ENCODE measurements at regions not wholly inside any gene's neighbourhood (a gene's known extent, or its start where the extent isn't known, plus 50 kb on each side); places are given as distances from the start of the nearest gene placed in this dataset.

DNA sequence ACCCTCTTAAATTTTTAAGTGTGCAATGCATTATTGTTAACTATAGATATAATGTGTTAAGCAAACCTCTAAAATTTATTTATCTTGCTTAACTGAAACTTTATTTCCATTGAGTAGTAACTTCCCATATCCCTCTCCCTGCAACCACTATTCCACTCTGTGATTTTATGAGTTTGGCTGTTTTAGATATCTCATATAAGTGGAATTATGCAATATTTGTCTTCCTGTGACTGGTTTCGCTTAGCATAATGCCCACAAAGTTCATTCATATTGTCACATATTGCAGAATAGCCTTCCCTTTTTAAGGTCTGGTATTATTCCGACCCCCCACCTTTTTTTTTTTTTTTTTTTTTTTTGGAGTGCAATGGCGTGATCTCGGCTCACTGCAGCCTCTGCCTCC, 247.6 kb downstream of the EMP1 start:
- TF ChIP-seq EZH2phosphoT487 (IDR thresholded peaks at IDR 0.05; ENCODE audit: borderline replicate concordance, low read length), result no peak
- TF ChIP-seq, protein P1, sequence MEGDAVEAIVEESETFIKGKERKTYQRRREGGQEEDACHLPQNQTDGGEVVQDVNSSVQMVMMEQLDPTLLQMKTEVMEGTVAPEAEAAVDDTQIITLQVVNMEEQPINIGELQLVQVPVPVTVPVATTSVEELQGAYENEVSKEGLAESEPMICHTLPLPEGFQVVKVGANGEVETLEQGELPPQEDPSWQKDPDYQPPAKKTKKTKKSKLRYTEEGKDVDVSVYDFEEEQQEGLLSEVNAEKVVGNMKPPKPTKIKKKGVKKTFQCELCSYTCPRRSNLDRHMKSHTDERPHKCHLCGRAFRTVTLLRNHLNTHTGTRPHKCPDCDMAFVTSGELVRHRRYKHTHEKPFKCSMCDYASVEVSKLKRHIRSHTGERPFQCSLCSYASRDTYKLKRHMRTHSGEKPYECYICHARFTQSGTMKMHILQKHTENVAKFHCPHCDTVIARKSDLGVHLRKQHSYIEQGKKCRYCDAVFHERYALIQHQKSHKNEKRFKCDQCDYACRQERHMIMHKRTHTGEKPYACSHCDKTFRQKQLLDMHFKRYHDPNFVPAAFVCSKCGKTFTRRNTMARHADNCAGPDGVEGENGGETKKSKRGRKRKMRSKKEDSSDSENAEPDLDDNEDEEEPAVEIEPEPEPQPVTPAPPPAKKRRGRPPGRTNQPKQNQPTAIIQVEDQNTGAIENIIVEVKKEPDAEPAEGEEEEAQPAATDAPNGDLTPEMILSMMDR (conservative IDR thresholded peaks at IDR 0.05; ENCODE audit: low read depth, low read length), result no peak
